ENCODE measurements at regions not wholly inside any gene's neighbourhood (a gene's known extent, or its start where the extent isn't known, plus 50 kb on each side); places are given as distances from the start of the nearest gene placed in this dataset.

DNA sequence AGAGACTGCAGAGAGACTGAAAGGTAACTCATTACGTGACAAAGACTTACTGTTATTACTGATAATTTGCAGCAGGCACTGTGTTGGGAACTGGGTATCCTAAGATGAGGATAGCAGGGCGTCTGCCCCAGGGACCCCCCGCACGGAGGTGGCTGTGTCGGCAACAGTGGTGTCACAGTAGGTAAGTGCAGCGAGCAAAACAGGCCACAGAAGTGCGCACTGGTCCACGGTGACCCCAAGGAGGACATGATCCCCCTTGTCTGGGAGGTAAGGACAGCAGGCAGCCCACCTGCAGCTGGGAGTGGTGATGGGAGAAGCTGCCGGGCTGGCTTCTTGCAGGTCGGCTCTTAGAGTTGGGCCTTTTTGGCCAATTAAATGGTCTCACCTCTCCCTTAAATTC is 82.9 kb downstream of the FAM43A start:
- TF ChIP-seq GATA2 (IDR thresholded peaks at IDR 0.05; ENCODE audit: low read depth, low read length) (no peak), GATA3 (IDR thresholded peaks at IDR 0.05; ENCODE audit: low read depth, low read length) (no peak)

Measured in SH-SY5Y (cell line).